ENCODE measurements at regions not wholly inside any gene's neighbourhood (a gene's known extent, or its start where the extent isn't known, plus 50 kb on each side); places are given as distances from the start of the nearest gene placed in this dataset.
"Not testable (repeated sequence)": the region's sequence is repeated elsewhere in the genome, so short reads cannot be mapped to it uniquely, and the experiment has no call there.

DNA sequence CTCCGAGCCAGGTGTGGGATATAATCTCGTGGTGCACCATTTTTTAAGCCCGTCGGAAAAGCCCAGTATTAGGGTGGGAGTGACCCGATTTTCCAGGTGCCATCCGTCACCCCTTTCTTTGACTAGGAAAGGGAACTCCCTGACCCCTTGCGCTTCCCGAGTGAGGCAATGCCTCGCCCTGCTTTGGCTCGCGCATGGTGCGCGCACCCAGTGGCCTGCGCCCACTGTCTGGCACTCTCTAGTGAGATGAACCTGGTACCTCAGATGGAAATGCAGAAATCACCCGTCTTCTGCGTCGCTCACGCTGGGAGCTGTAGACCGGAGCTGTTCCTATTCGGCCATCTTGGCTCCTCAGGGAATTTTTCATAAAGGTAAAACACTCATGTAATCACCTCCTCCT, 63.9 kb downstream of the RWDD3 start:
- DNase-seq (ENCODE audit: low spot score), result not testable (repeated sequence)

DNA sequence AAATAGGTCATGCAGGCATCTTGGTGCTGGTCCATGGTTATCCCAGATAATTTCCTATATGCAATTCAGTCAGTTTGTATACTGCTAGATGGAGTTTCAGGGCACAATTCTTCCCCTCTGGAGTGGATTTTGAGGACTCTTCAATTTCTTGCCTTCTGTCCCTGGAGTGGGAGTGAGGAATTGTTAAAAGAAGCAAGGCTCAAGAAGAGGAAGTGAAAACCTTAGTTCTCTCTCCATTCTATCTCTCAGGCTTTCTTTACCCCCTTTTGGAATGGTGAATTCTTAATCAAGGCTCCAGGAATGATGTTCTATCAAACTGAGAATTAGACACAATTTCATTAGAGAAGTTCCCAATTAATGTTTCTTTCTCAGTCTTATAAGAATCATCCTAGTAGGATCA, 67.1 kb downstream of the RWDD3 start:
- no peak for DNase-seq (ENCODE audit: low spot score)

DNA sequence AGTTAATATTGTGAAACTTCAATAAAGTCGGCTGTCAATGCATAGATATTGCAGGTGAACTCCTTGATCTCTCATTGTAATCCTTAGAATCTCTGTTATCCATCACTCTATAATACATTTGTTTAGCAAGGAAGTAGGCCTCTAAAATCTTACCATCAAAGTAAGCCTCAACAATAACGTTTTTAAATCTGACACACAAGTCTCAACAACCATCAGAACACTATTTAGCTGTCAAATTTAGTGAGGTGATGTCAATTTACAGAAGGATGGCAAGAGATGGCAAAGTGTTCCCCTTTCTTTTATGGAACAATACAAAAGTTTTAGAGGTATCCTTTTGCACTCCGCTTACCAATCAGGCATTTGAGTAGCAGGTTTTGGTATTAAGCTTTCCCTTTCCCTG, 67.6 kb downstream of the RWDD3 start:
- DNase-seq (ENCODE audit: low spot score), result no peak

DNA sequence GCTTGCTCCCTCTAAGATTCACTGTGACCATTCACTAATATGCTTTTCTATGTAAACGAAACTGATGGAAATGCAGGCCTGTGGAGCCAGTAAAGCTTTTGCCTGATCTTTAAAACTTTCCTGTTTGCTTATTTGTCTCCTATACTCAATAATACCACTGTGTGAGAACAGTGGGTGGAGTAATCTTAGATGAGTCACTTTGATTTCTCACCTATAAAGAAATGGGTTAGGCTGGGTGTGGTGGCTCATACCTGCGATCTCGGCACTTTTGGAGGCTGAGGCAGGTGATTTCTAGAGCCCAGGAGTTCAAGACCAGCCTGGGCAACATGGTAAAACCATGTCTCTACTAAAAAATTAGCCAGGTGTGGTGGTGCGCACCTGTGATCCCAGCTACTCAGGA, 70.8 kb downstream of the RWDD3 start:
- no peak for DNase-seq (ENCODE audit: low spot score)

DNA sequence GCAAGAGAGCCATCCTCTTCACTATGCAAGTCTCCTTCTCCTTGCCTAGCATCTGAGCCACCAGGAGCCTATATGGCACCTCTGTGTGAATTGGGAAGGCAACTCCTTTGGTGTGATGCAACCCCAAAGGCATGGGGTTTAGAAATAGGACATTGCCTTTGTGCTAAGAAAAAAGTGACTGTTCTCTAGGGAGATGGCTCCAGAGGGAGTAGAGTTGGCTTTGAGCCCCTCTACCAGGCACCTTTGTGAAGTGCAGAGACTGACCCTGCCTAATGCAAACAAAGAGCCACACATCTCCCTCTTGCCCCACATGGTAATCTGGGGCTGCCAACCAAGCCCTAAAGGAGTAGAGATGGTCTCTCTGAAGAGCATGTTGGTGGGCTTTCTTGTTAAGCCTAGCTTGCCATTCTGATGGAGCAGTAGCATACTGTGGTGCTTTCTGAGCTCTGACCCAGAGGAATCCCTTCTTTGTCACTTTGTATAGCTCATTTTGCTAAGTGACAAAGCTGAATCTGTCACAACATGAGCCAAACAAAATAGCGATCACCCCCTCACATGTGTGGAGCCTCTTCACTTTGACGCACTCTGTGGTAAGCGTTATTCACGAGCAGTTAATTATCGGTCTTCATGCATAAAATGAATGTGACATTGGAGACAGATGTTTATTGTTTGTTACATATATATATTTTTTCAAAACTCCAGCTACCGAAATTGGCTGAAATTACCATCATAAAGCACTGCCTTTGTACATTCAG, 74.4 kb downstream of the RWDD3 start:
- peak; percentile 11 for DNase-seq (ENCODE audit: low spot score)

DNA sequence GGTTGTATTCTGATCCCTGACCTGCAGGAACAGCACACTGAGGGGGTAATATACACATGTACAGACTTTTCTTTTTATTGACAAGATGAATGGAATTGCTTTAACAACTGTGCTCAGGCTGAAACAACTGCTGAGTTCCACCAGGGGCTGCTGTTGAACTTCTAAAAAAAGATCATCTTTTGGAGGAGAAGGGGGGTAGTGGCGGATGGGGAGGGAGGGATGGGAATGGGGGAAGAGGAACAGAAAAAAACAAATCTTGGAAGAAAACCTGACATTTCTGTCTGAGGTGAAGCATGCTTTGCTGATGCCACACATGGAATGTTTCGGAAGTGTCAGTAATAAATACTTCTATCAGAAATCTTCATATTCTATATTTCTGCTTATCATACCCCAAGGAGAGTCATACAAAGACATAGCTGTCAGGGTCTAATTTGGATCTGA, 75.0 kb downstream of the RWDD3 start:
- peak; percentile 78 for DNase-seq (ENCODE audit: low spot score)

DNA sequence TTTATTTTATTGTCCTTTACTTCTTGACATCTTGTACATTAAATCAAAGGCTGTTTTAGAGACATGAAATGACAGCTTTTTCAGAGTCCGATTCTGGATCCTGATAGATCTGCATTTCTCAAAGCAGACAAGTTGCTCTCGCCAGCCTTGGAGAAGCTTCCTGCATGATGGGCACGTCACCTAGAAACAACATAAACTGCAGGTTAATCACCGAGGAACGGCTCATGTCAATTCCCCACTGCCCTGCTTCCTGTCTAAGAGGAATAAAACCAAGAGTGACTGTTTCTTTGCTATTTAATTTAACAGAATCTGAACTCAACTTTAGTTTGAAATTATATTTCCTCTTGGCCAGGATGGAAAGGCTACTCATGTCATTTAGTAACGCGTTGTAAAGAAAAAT, 77.0 kb downstream of the RWDD3 start:
- peak; percentile 81 for DNase-seq (ENCODE audit: low spot score)

DNA sequence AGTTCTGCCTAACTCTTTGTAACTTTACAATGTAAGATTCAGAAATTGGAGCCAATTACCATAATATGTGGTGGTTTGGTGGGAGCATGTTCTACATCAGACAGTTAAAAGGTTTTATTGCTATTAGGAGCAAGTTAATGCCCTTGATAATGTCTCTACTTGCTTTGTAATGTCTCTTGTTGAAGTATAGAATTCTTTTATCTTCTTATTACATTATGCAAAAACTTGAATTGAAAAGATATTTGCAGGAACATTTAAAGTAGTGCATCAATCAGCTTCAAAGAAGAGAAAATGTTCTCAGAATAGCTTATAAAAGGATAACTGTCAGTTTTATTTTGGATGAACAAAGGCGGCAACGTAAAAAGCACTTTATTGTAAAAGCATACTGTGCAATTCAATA, 77.8 kb downstream of the RWDD3 start:
- DNase-seq (ENCODE audit: low spot score), result no peak

DNA sequence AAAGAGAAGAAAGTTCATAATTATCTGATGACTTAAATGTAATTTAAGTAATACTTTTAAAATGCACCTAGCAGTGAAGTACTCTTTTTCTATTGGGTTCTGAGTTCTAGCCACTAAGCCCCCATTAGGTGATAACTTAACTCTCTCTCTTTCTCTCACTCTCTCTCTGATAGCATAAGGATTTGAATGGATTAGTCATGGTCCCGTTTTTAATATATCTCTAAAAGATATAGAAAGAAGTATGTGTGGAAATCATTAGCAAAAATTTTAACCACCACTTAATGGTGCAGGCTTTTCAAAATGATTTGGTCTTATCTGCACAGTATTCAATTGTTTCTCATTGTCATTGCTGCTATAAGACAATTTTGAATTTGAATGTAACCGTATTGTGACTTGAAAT, 78.2 kb downstream of the RWDD3 start:
- DNase-seq (ENCODE audit: low spot score), result no peak

DNA sequence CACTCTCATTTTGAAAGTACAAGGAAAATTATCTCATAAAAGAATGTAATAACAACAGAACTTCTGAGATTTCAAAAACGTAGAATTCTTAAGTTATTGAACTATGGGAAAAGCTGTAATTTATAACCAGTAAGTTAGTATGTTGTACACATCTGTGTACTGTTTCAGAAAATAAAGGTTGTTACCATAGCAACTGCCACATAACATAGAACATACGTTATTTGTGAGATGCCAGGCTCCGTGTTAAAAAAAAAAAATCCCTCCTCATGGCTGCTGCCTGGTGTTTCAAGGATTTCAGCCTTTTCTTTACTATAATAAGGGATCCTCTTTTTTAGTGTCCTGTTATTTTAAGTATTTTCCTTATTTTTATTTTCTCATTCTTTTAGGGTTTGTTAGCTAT, 79.5 kb downstream of the RWDD3 start:
- DNase-seq (ENCODE audit: low spot score), result no peak

DNA sequence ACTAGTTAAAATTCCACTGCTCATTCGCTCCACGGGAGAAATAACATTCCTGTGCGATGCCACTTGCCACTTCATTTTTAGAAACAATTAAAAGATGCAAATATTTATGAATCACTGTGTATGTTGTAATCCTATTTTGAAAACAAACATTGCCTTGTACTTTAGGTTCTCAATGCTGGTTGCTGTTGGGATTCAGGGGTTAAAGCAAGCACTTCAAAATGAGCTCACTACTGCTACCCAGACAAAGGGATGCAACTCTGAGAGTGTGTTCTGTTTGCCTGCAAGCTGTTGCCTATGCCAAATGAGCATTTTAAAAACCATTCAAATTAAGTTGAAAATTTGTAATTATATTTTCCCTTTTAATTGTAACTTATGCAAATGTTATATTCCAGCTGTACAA, 87.5 kb downstream of the RWDD3 start:
- no peak for DNase-seq (ENCODE audit: low spot score)

DNA sequence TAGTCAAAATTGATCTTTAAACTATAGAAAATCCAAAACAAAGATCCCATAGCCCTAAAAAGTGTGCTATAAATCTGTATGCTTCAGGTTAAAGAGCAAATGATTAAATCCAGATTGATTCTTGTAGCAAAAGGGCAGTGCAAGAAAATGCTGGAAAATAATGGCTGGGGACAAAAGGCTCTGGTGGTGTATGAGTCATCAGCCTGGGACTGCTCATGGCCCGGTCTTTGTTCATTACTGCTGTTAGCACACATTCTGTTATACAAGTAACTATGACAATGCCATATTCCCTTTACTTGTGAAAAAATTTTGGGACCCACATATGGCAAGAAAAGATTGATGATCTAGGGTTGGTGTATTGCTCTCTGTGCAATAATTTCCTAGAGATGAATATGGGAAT, 89.1 kb downstream of the RWDD3 start:
- DNase-seq (ENCODE audit: low spot score), result no peak

DNA sequence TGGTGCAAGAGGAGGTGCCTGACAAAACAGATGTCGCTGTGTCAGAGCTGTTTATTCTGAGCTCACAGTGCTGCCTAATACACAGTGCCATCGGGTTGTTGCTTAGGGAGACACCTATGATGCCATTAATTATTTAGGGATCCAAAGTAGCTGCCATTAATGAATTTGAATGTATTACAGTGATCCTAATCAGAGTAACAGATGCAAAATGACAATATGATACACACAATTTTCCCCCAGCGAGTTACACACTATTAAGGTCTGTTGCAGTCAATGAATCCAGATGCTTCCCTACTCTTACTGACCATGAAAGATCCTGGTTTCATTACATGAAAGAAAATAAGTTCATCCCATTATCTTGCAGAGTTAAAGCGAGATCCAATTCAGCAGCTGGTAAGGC, 91.3 kb downstream of the RWDD3 start:
- no peak for DNase-seq (ENCODE audit: low spot score)

DNA sequence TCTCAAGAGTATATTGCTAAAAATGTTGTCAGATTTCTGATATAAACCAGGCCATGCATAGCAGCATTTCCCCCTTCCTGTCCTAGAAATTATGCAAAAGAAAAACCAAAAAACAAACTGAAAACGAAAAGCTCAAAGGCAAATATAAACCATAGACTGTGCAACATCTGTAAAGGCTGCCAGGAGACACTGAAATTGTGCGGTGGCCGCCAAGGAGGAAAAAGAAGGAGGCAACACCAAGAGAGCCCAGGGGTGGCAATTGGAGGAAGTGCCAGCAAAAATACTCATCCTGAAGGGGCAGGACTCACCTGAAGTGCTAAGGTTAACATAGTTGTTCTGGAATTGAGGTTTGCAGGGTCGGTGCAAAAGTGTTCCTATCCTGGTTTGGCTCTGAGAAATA, 92.0 kb downstream of the RWDD3 start:
- no peak for DNase-seq (ENCODE audit: low spot score)

DNA sequence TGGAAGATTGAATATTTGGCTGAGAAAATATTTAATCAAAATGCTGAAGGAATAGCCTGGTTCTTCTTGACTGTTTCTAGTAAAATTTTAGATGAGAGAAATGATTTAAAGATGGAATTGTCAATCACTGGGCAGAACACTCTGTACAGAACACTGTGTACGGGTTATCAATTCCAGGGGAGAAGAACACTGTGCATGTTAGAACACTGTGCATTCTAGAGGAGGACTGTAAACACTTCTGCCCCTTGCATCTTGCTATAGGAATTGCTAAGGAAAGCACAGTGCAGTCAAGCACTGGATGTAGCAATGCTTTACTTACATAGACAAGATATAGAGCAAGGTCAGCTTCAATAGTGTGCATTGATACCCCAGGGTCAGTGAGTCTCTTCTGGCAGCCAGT, 98.7 kb downstream of the RWDD3 start:
- no peak for DNase-seq (ENCODE audit: low spot score)

DNA sequence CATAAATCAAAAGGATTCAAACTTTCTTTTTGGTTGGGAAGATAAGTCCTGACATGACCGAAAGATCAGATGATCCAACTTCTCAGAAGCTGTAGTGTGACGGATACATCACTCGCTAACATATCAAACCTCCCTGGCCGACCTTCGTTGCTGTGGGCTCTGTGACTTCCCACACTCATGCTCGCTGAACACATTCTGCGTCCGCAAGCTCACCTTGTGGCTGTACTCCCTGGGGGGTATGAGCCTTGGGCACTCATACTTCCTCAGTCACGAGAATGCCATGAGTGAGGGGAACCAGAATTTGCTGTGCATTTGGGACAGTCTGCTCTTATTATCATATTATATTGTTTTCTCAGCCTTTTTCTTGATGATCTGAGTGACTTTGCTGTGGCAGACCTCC, 105.4 kb downstream of the RWDD3 start:
- no peak for DNase-seq (ENCODE audit: low spot score)

DNA sequence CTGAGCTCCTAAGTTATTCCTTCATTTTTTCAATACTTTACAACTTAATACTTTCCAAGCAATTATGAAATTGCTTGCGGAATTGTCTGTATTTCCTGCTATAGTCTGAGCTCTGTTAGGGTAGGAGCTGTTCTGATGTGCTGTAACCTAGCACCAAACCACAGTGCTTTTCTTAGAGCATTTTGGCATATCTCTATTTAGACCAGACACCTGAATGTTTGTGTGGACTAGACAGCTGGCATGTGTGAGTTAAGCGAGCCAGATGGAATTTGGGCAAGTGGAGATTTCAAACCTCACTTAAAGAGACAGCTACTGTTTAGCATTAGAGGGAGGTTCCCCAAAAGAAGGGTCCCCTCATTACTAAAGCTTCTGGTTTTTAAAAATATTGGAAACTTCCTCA, 106.1 kb downstream of the RWDD3 start:
- no peak for DNase-seq (ENCODE audit: low spot score)

DNA sequence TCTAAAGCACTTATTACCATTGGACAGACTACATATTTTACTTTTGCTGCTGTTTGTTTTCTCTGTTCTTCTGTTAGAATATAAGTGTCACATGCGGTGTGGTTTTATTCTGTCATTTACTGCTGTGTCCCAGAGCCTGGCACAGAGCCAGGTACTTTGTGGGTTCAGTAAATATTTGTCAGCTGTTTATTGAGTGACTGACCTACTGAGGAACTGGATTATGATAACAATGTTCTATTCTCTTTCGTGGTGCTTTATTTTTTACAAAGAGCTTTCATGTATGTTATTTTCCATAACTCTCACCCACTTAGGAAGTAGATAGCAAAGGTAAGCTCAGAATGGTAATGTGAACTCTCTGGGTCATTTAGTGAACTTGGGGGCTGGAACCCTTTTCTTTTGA, 118.8 kb downstream of the RWDD3 start:
- DNase-seq (ENCODE audit: low spot score), result no peak

DNA sequence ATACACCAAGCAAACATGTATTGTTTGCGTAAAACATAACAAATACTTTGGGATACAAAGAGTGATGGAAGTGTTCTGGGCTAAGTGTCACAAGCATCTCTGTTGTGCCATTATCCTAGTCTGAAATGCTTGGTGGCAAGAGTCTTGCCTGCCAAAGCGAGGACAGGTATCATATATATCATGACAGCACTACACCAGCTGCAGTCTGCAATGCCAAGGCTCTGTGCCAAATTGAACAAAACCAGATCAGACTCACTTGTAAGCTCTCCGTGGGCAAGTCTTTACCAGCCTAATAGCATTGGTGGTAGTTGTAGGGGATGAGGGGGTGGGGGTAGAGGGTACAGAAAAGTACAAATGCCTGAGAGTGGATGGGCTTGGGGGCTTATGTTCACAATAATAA, 119.2 kb downstream of the RWDD3 start:
- DNase-seq (ENCODE audit: low spot score), result no peak

DNA sequence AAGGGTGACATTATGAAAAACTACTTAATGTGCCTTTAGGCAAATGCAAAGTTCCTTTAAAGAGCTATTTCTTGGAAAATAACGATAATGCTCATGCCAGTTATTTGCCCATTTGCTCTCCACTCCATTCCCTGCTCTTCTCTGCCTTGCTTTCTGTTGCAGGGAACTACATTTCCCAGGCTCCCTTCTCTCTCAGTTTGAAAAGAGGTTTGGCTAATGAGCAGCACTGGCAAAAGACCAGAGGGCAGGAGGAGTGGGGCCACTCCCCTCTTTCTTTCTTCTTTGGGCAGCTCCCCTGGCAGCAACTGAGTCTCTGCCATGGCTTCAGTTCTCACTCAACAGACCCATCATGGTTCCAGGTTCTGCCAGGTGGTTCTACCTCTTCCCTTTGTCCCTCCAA, 130.5 kb downstream of the RWDD3 start:
- peak; percentile 16 for DNase-seq (ENCODE audit: low spot score)

DNA sequence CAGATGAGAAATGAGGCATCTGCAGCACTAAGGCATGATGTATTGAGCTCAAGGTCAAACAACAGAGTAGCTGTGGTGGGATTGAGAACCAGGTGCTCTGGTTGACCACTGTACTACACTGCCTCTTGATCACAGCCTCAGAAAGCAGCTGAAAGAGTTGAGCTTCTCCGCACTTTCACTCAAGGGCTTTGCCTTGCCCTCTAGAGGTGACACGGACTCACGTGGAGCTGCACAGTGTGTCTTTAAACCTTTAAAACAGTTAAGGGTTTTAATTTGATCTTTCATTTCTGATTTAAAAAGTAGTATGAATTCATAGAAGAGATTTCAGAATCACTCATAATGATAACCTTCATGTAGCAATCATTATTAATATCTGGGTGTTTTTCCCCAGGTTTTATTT, 132.5 kb downstream of the RWDD3 start:
- DNase-seq (ENCODE audit: low spot score), result no peak

DNA sequence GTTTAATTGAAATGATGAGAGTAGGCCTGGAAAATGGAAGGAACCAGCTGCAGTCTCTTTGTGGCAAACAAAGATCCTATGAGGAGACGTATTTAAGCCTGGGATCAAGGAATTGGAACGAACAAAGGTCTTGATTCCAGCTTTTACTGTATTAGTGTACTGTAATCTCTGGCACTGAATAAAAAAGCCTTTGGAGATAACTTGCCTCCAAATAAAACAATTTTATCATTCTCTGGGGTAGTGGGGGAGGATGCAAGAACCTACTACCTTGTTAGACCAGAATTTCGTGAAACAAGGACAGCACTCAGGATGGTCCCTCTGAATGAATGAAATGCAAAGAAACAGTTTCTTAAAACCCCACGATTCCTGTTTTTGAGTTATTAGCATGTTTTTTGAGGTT, 134.2 kb downstream of the RWDD3 start:
- no peak for DNase-seq (ENCODE audit: low spot score)

DNA sequence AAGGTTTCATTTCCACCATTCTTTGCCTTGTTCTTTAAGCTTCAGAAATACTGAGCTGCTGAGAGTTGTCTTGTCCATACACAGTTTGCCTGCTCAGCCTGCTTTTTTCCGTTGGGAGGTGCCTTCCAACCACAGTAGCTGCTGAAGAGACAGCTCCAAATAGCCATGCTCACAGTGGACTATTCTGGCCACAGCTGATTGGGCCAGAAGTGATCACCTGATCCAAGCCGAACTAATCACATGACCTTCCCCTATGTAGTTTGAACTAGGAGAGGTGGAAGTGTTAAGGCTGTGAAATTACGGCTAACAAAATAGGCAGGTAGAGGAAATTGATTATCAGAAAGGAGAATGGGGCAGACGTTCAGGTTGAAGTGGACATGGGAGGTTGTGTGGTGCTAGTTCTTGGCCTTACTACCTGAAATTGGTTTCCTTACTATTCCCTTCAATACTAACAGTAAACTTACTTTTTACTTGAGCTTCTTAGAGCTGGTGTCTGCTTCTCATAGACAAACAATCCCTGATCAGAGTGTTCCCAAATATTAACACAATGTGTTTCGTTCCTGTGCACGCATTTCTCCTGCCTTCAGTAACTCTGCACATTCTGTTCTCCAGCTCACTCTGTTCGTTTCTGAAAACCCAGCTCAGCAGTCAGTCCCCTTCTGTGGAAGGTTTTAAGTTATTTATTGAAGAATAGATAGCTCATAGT, 136.1 kb downstream of the RWDD3 start:
- no peak for DNase-seq (ENCODE audit: low spot score)

Data from SK-N-DZ (cell line).